Pancreas (tissue), 10 donors: ENCODE measurements at regions not wholly inside any gene's neighbourhood (a gene's known extent, or its start where the extent isn't known, plus 50 kb on each side); places are given as distances from the start of the nearest gene placed in this dataset.

Experiments
- ATAC-seq, 4 donors: fragments of 200-7000 bp; cut with Tn5 transposase; one replicate each; pipeline versions ENCODE4 v1.8.0 to v1.9.1; 2020; ENCODE audit warnings: mild to moderate bottlenecking in 4 of 4, moderate library complexity in 4 of 4
- DNase-seq, 6 donors: peaks; one replicate each; pipeline ENCODE4 v3.0.0-alpha.2; 2020
- FAIRE-seq: peaks from 2 replicates; lab custom pipeline; 2012; peaks lifted over from hg19 to GRCh38; lab: Jason Lieb, UNC
- H3K27ac ChIP-seq, 4 donors: fragments of 200-600 bp; sonication (generic); 1 replicate in 3 of 4; 2 replicates in 1 of 4; pipeline versions ENCODE4 v1.5.0 to v1.8.0; 2020
- H3K27me3 ChIP-seq, 4 donors: fragments of 200-600 bp; one replicate each; pipeline ENCODE4 v1.8.0; 2021
- H3K36me3 ChIP-seq, 3 donors: fragments of 200-600 bp; sonication (generic) in 1 of 3; one replicate each; pipeline versions ENCODE4 v1.5.0 to v1.8.0; 2020 to 2021
- H3K4me1 ChIP-seq, 3 donors: fragments of 200-600 bp; one replicate each; pipeline ENCODE4 v1.8.0; 2021
- H3K4me3 ChIP-seq, 4 donors: fragments of 200-600 bp; sonication (generic) in 2 of 4; one replicate each; pipeline versions ENCODE4 v1.5.0 to v1.8.0; 2020 to 2021
- H3K9me3 ChIP-seq, 4 donors: fragments of 200-600 bp; one replicate each; pipeline ENCODE4 v1.8.0; 2021
- WGBS, 2 donors: extraction: QIAGEN DNeasy Blood & Tissue Kit; methylation state at CpG; one replicate each; pipeline ENCODE4 v1.1.7; 2013; 5-methylcytosine and 5-hydroxymethylcytosine counted together
- intact Hi-C, 3 donors: fragments of 100-400 bp; cut with DNase I; formaldehyde crosslinking; loops; one replicate each; pipeline versions ENCODE4 v1.11.1 to v1.14.2; 2022
- TF ChIP-seq, protein P1 (sequence below), 4 donors: fragments of 200-600 bp; sonication (generic) in 3 of 4; IDR thresholded peaks; one replicate each; pipeline versions ENCODE4 v1.5.0 to v1.8.0; 2021; ENCODE audit warnings: antibody characterized with exemption in 4 of 4
- donor health status: healthy with polysubstance abuse.
- donor health status: DM: no; HTN: no; CAD: no; lungs with moderate emphysema.
- donor health status: DM: no; HTN: no; CAD: no.
- donor health status: control.
- donor health status: control.
- donor health status: Bipolar disorder and iron deficiency.
- donor health status: DM: yes; HTN: yes; CAD: no.
- donor health status: DM: no; HTN: no; CAD: no.
- donor health status: DM: no; HTN: no; CAD: no.
- donor health status: DM: yes; HTN: yes; CAD: no.

GRCh38 chr3:174619239-174619638, 239.9 kb upstream of the NAALADL2 start:
- no peak for ATAC-seq
- Histone ChIP-seq H3K4me3 (no peak overlapping the region), H3K36me3 (no peaks in the 10 kb centered on the region), H3K9me3 (no peaks in the 10 kb centered on the region), H3K27ac (no peak overlapping the region), H3K27me3 (no peaks in the 10 kb centered on the region), H3K4me1 (peaks cover 0 to 4% (median 0%) of the 10 kb centered on the region in 3 donors)
- TF ChIP-seq, protein P1, sequence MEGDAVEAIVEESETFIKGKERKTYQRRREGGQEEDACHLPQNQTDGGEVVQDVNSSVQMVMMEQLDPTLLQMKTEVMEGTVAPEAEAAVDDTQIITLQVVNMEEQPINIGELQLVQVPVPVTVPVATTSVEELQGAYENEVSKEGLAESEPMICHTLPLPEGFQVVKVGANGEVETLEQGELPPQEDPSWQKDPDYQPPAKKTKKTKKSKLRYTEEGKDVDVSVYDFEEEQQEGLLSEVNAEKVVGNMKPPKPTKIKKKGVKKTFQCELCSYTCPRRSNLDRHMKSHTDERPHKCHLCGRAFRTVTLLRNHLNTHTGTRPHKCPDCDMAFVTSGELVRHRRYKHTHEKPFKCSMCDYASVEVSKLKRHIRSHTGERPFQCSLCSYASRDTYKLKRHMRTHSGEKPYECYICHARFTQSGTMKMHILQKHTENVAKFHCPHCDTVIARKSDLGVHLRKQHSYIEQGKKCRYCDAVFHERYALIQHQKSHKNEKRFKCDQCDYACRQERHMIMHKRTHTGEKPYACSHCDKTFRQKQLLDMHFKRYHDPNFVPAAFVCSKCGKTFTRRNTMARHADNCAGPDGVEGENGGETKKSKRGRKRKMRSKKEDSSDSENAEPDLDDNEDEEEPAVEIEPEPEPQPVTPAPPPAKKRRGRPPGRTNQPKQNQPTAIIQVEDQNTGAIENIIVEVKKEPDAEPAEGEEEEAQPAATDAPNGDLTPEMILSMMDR (IDR thresholded peaks at IDR 0.05) = no peak
- no peak for FAIRE-seq
- intact Hi-C loops = no loop called here
- DNase-seq = no peak

- Histone ChIP-seq H3K9me3 (no peaks in the 10 kb centered on the region), H3K4me1 (peaks cover 0 to 4% (median 0%) of the 10 kb centered on the region in 3 donors), H3K27me3 (no peaks in the 10 kb centered on the region), H3K27ac (no peak overlapping the region), H3K4me3 (no peak overlapping the region), H3K36me3 (no peaks in the 10 kb centered on the region)
- FAIRE-seq = no peak
- 68 to 85% methylated on average over 2 of the region's 2 CpGs for WGBS, 2 donors
- ATAC-seq = no peak
- TF ChIP-seq, protein P1 (IDR thresholded peaks at IDR 0.05) = no peak
- intact Hi-C loops = no loop called here
- no peak for DNase-seq
Observed at GRCh38 chr3:174620138-174620537, 239.0 kb upstream of the NAALADL2 start.

GRCh38 chr3:174620855-174621472, 238.2 kb upstream of the NAALADL2 start:
- H3K27ac ChIP-seq = no peak overlapping the region
- no peaks in the 10 kb centered on the region for H3K36me3 ChIP-seq
- TF ChIP-seq, protein P1 (IDR thresholded peaks at IDR 0.05) = no peak
- no peak for FAIRE-seq
- no peaks in the 10 kb centered on the region for H3K27me3 ChIP-seq
- WGBS, 2 donors = 75 to 79% methylated on average over 4 of the region's 4 CpGs
- H3K4me1 ChIP-seq = peaks cover 0 to 4% (median 0%) of the 10 kb centered on the region in 3 donors
- DNase-seq = no peak
- intact Hi-C loops = no loop called here
- no peaks in the 10 kb centered on the region for H3K9me3 ChIP-seq
- H3K4me3 ChIP-seq = no peak overlapping the region
- no peak for ATAC-seq

GRCh38 chr3:174633342-174633741, 225.8 kb upstream of the NAALADL2 start:
- Histone ChIP-seq H3K27me3 (no peaks in the 10 kb centered on the region), H3K27ac (no peak overlapping the region), H3K36me3 (no peaks in the 10 kb centered on the region), H3K9me3 (no peaks in the 10 kb centered on the region), H3K4me3 (no peak overlapping the region), H3K4me1 (no peaks in the 10 kb centered on the region)
- intact Hi-C loops = no loop called here
- TF ChIP-seq, protein P1 (IDR thresholded peaks at IDR 0.05) = no peak
- ATAC-seq (no peak), FAIRE-seq (no peak), DNase-seq (no peak)

GRCh38 chr3:174636451-174636850, 222.7 kb upstream of the NAALADL2 start:
- DNase-seq (no peak), ATAC-seq (no peak), FAIRE-seq (no peak)
- Histone ChIP-seq H3K27me3 (no peaks in the 10 kb centered on the region), H3K4me3 (no peak overlapping the region), H3K4me1 (no peaks in the 10 kb centered on the region), H3K9me3 (no peaks in the 10 kb centered on the region), H3K27ac (no peak overlapping the region), H3K36me3 (no peaks in the 10 kb centered on the region)
- WGBS, 2 donors = 64 to 92% methylated on average over 2 of the region's 2 CpGs
- TF ChIP-seq, protein P1 (IDR thresholded peaks at IDR 0.05) = no peak
- intact Hi-C loops = no loop called here
